Right lobe of liver (tissue), 4 donors: ENCODE measurements at regions not wholly inside any gene's neighbourhood (a gene's known extent, or its start where the extent isn't known, plus 50 kb on each side); places are given as distances from the start of the nearest gene placed in this dataset.

ENCODE experiments used
- POLR2A ChIP-seq: fragments of 450-650 bp; IDR thresholded peaks from one replicate; pipeline ENCODE4 v1.6.1; 2017; ENCODE audit warnings: antibody characterized with exemption, mild to moderate bottlenecking
- TF ChIP-seq, protein P1 (sequence below), 4 donors: fragments of 200-600 bp in 3 of 4; fragments of 450-650 bp in 1 of 4; IDR thresholded peaks; one replicate each; pipeline versions ENCODE4 v1.5.1 to v1.8.0; 2016 to 2022; ENCODE audit warnings: antibody characterized with exemption in 4 of 4, mild to moderate bottlenecking in 2 of 4
- donor health status: DM: no; HTN: no; CAD: no.
- donor health status: DM: no; HTN: no; CAD: no.
- donor health status: DM: no; HTN: yes; CAD: no.

DNA sequence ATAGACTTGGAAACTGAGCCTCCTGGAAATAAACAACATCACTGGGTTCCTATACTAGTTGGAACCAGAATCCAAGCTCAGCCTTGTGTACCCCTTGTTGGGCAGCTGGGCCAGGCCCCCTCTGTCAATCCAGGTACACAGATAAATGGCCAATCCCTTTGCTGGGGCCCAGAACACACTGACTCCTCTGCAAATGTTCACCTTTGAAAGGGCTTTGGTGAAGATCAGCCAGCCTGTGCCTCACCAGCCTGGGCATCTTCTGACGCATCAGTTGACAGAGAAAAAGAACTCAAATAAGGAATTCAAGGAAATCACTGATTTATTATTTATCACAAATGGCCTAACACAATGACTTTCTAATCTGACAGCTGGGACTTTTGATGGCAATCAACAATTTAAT lies 1090.2 kb downstream of the BCL11B start:
- TF ChIP-seq POLR2A = no peak
- TF ChIP-seq, protein P1, sequence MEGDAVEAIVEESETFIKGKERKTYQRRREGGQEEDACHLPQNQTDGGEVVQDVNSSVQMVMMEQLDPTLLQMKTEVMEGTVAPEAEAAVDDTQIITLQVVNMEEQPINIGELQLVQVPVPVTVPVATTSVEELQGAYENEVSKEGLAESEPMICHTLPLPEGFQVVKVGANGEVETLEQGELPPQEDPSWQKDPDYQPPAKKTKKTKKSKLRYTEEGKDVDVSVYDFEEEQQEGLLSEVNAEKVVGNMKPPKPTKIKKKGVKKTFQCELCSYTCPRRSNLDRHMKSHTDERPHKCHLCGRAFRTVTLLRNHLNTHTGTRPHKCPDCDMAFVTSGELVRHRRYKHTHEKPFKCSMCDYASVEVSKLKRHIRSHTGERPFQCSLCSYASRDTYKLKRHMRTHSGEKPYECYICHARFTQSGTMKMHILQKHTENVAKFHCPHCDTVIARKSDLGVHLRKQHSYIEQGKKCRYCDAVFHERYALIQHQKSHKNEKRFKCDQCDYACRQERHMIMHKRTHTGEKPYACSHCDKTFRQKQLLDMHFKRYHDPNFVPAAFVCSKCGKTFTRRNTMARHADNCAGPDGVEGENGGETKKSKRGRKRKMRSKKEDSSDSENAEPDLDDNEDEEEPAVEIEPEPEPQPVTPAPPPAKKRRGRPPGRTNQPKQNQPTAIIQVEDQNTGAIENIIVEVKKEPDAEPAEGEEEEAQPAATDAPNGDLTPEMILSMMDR (IDR thresholded peaks at IDR 0.05) = no peak
